Dermis microvascular lymphatic vessel endothelial cell (primary cell): ENCODE measurements at regions not wholly inside any gene's neighbourhood (a gene's known extent, or its start where the extent isn't known, plus 50 kb on each side); places are given as distances from the start of the nearest gene placed in this dataset.
"Not testable (repeated sequence)": the region's sequence is repeated elsewhere in the genome, so short reads cannot be mapped to it uniquely, and the experiment has no call there.

Experiments
- DNase-seq, 2 donors: peaks; one replicate each; pipeline versions ENCODE4 v3.0.0 to v3.0.0-alpha.2; 2010; ENCODE audit warnings: low read depth in 2 of 2

DNA sequence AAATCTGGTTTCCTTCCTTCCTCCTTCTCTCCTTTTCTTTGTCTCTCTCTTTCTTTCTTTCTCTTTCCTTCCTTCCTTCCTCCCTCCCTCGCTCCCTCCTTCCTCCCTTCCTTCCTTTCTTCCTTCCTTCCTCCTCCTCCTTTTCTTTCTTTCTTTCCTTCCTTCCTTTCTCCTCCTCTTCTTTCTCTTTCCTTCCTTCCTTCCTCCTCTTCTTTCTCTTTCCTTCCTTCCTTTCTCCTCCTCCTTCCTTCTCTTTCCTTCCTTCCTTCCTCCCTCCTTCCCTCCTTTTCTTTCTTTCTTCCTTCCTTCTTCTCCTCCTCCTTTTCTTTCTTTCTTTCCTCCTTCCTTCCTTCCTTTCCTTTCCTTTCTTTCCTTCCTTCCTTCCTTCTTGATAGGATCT lies 61.2 kb downstream of the VIP start:
- DNase-seq: no peak

DNA sequence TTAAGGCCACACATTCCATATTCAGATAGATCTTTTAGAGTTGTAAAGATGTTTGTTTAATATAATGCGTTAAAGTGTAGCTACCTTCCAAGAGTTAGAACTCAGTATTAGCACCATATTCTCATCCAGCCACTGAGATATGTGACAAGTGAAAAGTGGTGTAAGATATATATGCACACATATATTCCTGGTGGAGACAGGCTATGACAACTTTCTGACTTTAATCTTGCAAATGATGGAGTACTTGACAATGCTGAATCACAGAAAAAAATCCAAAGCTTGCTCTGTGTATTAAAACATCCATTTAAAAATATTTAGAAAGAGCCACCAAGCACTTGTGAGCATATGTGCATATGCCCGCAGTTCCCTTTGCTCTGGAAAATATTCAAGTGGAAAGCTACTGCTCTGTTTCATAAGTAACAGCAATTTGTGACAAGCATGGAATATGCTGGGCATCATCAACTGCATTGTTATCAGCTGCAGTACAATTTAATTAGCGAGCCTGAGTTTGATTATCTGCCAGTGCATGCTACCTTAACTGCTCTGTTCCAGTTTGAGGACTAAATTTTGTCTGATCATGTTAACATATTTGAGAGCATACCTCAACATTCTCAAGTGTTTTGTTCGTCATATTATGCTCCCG lies 64.8 kb downstream of the VIP start:
- DNase-seq: no peak

DNA sequence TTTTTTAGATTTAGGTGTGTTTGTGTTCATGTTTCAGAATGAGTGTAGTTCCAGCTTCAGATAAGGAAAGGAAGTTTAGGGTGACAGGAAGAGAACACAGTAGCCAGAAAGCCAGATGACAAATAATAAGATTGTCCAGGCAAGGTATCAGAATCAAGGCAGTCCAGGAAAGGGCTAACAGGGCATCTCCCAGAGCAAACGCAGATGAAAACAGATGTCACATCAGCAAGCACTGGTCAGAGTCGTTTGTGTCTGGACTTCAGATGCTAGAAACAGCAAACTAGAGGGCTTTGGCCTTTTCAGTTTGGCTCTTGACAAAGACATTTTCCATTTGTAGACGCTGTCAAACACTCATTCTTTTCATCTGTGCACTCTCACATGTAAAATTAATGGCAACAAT lies 65.5 kb downstream of the VIP start:
- no peak for DNase-seq

DNA sequence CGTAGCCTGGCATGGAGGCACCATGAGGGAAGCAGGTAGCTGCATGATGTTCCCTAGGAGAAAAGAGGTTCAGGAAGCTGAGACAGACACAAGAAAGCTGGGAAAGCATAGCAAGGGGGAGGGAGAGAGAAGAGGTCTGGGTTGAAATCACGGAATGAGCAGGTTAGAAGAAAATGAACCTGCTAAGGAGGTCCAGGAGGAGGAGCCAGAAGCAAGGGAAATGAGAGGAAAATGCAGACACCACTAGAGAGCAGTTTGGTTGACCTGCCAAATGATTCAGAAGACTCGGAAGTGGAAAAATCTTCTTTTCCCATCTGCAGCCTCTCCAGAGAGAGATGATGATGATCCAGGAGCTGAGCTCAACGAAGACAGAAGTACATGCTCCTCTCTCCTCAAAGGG lies 70.9 kb downstream of the VIP start:
- no peak for DNase-seq

DNA sequence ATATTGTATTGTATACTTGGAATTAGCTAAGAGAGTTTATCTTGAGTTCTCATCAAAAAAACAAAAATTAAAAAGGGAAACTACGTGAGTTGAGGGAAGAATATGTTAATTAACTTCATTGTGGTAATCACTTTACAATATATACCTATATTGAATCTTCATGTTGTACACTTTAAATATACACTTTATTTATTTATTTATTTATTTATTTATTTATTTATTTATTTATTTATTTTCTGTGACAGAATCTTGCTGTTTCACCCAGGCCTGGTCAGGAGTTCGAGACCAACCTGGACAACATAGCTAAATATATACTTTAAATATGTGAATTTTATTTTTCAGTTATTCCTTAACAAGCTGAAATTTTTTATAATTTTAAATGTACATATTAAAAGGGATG lies 74.1 kb downstream of the VIP start:
- no peak for DNase-seq

DNA sequence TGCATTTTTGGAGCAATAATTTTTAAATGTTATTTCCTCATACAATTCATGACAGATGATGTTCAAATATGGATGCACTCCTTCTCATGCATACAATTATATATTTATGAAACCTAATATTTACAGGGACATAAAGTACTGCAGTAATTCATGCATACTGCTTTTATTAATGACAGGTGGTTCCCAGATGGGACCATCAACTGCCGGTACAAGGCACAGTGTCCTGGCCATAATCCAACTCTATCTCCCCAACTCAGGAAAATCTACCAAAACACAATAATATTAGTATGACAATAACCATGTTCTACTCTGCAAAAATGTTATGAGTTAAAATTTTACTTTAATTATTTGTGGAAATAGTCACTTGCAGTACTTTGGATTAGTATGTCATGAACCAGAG lies 77.8 kb downstream of the VIP start:
- no peak for DNase-seq

DNA sequence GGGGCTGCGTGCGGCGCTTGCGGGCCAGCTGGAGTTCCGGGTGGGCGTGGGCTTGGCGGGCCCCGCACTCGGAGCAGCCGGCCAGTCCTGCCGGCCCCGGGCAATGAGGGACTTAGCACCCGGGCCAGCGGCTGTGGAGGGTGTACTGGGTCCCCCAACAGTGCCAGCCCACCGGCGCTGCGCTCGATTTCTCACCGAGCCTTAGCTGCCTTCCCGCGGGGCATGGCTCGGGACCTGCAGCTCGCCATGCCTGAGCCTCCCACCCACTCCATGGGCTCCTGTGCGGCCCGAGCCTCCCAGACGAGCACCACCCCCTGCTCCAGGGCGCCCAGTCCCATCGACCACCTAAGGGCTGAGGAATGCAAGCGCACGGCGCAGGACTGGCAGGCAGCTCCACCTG lies 83.8 kb downstream of the VIP start:
- not testable (repeated sequence) for DNase-seq

DNA sequence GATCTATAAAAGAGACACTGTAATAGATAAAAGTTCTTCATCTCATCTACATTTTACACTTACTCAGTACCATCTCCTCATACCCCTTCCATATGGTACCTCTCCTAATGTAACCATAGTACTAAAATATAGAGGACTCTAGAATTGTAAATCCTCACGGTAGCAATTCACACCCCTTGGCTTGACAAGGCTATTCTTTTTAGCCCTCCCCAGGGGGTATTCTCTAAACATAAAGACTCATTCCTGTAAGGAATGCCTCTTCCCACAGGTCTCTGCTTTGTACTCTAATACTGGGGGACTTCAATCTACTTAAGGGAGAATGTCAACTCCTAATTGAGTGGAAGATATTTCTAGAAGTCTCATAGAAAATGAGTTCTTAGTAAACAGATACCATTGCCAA lies 85.9 kb downstream of the VIP start:
- DNase-seq: no peak

DNA sequence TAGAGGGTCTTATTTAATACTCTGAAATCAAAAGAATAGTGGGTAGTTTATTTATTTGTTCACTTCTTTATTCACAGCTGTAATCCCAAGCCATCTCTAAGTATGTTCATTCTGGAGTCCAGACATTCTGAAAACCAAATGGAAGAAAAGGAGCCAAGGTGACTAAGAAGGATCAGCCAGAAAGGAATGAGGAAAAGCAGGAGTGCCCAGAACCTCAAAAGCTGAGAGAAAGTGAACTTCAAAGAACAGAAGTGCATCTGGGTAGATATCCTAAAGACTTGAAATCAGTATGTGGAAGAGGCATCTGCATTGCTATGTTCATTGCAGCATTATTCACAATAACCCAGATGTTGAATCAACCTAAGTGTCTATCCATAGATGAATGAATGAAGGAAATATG lies 94.8 kb downstream of the VIP start:
- DNase-seq: no peak

DNA sequence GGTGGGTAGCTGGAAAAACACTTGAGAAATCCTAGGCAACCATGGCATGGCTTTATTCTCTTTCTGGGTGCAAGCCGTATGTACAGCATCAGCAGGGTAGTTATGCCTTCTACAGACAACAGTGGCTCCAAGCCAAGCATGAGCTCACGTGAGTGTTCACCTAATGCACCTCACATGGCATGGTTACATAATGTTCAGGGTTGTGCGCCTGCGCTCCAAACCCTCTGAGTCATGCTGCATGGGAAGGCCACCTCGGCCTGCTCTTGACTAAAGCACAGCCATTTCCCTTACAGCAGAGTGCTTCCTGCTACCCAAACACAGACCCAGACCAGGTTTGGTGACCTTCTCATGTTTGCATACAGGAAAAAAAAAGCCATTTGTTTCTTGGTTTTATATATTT lies 96.2 kb downstream of the VIP start:
- DNase-seq: peak; percentile 61 to 85

DNA sequence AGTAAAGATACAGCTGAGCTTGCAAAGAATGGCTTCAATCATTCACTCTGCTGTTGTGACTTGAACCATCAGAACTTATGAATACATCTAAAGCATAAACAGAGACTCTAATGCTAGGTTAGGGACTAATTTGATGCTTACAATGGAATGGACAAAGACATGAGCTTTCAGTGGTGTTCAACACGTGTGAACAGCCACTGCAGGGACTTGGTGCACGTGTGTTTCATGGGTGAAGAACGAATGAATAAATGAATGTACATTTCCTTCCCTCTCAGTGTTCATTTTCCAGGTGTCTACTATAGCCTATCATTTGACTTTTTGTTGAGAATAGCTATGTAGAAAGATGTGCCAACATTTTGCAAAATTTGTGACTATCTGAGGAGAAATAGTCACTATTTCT lies 98.3 kb downstream of the VIP start:
- no peak for DNase-seq

DNA sequence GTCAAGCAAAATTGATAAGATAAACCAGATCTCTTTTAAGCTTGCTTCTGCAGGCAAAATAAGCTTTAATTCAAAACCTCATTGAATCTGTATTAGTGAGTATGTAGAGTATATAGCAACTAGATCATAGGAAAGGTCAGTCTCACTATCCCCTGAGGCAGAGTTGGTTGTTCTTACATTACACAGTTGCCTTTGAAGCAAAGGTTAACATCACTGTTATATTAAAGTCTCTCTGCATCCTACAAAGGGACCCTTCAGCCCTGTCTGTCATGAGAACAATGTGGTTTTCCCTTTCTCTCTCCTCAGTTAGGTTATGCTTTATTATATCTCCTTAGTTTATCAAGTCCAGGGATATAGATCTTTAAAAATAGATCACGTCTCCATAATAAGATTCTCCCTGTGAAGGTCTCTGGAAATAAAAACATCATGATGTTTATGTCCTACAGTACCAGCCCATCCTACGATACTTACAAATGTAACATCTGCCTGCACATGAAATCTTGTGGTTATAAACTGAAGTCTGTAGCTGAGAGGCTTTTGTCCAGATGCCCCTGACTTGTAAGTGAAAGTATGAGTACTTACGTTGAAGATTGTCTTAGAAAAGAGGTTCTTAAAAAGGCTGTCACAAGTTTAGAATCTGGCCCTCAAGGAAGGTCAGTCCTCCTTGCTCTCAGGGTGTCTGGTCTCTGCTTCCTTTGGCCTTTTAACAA lies 103.6 kb downstream of the VIP start:
- DNase-seq: no peak

DNA sequence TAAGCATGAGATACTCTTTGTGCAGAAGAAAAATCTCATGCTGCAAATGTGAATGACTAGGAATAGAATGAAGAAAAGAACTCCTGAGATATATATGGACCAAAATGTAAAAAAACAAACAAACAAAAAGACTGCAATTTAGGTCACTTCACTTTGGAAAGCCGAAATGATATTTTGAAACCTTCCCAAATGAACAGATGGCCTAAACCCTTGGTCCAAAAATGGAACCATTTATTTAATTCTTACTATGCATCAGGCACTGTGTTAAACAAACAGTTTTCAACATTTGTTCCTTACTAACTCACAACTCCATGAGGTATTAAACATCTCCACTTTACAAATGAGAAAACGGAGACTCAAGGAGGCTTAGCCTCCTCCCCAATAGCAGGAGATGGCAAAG lies 107.5 kb downstream of the VIP start:
- DNase-seq: no peak

DNA sequence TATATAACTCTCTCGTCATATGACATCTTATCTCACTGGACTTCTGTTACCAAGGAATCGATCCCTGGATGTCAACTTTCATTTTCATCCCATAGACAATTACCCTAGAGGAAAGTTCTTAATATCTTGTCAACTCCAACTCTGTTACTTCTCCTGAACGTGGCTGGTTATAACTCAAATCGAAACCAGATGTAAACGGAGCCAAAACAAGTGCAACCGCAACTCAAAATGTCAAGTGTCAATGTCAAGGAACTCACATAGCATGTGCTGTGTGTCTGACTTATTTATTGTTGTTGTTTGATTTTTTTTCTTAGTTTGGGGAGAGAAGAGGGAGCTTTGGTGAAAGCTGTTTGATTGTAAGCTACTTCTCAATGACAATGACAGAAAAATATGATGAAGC lies 108.6 kb downstream of the VIP start:
- DNase-seq: no peak

DNA sequence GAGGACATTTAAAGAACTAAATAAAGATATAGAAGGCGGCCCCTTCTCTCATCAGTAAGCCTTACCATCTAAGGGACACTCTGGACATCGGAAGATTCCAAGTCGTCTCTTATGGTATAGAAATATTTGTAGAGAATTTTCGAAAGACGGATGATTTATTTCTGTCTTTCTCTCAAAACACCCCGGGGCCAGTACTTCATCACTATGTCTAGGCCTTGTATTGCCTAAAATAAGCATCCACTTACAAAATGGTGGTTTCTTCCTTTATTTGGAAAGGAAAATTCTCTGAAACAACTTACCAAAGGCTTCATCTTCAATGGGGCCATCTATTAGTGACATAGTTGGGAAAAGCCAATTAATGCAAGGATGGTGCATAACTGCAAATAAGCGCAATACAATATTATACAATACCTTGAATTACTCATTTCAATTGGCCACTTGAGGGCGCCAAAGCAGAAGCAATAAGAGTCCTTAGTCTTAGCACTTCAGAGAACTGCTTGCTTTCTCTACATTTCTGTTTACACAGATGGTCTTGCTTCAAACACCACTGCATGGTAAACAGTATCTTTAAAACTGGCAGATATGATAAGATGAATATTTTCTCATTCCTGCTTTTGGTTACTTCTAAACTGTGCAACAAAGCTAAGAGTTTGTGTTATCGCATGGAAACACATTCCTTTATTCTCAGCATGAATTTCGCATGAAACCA lies 113.2 kb downstream of the VIP start:
- DNase-seq: peak; percentile 65 to 80

DNA sequence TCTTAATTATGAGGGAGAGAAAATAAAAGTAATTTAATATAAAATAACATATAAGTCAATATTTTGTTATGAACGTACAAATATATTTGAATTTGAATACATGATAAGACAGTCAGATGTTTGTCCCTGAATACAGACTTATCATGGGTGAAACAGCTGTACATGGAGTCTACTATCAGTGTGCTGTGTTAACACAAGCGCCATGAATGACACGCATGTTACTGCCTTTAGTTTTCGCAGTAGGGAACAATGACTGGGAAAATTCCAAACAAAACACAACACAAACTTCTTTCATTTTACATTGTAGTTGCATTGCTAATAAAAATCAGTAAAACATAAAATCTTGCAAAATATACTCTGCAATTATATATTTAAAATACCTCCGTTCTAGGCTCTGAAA lies 108.6 kb downstream of the FBXO5 start:
- DNase-seq: no peak

DNA sequence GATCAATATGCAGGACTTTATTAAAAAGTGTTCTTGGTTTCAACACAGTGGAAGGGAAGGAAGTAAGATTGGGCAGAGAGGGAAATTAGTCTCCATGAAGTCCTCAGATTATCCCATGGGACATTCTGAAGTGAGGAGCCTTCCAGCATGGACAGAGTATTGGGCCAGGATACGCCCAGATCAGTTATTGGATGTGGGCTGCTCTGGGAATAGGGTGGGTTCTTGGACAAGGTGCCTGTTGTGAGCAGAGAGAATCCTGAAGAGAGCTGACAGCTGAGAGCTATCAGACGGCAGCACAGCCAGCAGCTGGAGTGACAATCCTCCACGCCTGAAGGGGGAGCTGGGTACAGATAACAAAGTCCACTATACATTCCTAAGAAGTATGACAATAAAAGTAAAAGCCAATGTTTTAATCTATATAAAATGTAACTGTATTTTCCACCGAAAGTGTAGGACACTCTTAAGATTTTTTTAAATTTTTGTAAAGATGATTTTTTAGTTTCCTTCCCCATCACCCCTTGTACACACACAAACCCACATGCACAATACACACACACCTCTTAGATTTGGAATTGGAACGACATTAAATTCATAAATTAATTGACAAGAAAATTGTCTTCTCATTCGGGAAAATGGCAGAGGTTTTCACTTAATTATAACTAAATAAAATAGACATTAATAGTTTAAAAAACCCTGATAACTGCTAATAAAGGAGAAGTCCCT lies 107.8 kb downstream of the FBXO5 start:
- no peak for DNase-seq

DNA sequence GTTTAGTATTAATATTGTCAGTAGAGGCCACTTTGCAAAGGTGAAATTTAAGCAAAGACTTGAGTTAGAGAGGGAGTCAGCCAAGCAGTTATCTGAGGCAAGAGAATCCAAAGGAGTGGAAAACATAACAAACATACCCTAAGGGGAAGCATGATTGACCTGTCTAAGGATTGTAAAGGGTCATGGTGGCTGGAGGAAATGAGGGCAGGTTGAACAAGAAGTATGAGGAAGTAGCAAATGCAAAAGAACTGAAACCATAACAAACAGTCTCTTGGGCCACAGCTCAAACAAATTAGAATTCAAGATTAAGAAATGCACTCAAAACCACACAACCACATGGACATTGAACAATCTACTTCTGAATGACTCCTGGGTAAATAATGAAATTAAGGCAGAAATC lies 103.2 kb downstream of the FBXO5 start:
- no peak for DNase-seq

DNA sequence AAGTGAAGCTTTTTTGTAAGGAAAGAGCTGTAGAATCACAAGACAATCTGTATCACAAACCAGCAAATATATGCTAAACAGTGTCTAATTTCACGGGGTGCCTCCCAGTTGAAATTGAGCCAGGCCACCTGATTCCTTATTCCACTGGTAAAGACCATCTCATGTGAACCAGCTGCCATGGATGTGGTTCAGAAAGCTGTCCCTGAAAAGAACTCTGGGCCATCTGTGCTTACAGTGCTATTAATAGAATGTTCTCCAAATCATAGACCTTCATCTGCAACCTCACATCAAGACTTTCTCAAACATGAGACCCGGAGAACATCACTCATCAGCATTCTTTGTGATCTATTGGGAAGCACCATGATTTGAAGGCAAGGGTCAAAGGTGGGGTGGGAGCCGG lies 89.7 kb downstream of the FBXO5 start:
- DNase-seq: no peak

DNA sequence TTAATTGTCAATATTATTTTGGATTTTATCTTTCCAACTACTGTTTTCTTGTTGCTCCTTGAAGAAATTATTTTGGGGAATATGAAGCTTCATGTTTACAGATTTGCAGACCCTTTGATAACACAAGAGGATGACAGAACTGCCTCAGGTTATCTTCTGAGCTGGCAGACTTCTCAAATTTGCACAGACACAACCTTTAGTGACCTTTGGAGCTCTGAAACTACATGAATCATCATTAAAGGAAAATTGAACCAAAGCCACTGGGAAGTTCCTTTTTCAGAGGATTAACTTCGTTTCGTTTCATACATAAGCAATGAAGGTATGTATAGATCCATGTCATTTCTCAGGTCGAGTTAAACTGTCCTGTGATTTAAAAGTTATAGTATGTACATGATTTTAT lies 85.9 kb downstream of the FBXO5 start:
- no peak for DNase-seq

DNA sequence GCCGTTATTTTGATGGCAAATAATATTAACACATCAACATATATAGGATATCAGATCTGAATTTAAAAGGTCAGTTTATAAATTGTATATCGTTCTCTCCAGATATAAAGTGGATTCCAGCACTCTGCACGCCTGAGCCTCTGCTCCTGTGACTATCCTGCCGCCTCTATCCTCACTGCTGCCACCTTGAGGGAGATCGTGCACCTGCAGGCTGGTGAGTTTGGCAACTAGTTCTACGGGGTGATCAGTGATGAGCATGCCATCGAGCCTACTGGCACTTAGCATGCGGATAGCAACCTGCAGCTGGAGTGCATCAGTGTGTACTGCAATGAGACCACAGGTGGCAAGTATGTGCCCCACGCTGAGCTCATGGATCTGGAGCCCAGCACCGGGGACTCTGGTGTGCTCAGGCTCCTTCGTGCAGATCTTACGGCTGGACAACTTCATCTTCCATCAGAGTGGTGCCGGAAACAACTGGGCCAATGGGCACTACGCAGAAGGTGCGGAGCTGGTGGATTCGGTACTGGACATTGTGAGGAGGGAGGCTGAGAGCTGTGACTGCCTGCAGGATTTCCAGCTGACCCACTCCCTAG lies 84.9 kb downstream of the FBXO5 start:
- peak; percentile 25 to 55 for DNase-seq

DNA sequence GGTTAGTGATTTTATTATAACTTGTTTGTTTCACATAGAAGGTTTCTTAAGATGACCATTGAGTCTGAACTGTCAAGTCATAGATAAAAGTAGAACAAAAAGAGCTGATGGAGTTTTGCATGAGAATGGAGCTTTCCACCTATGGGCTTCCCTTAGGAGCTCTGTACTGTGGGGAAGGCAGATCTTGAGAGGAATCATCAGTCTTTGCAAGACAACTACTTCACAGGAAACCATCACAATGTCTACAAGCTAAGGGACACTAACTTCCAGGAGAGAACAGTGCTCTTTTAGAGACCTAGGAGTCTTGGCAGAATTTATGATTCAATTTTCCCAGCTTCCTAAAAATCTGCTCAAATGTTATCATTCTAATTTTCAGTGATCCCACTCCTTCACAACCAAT lies 78.2 kb downstream of the FBXO5 start:
- DNase-seq: no peak
